ENCODE measurements at regions not wholly inside any gene's neighbourhood (a gene's known extent, or its start where the extent isn't known, plus 50 kb on each side); places are given as distances from the start of the nearest gene placed in this dataset.
A peak's percentile ranks its signal among the peaks of the same experiment; 100 is the strongest.

- no peak for DNase-seq (ENCODE audit: low read depth)
These were observed 316.0 kb downstream of the TXNL1 start for GRCh38 chr18:56322406-56322805.

GRCh38 chr18:56321470-56321869 lies 316.9 kb downstream of the TXNL1 start:
- no peak for DNase-seq (ENCODE audit: low read depth)

GRCh38 chr18:56319953-56320352 lies 318.4 kb downstream of the TXNL1 start:
- DNase-seq (ENCODE audit: low read depth), result no peak

- DNase-seq (ENCODE audit: low read depth), result no peak
These were observed 321.7 kb downstream of the TXNL1 start for GRCh38 chr18:56316727-56317126.

- DNase-seq (ENCODE audit: low read depth), result peak; percentile 17
These were observed 323.0 kb downstream of the TXNL1 start for GRCh38 chr18:56315363-56315762.

- DNase-seq (ENCODE audit: low read depth), result peak; percentile 39
These were observed 324.0 kb downstream of the TXNL1 start for GRCh38 chr18:56314396-56314795.

- DNase-seq (ENCODE audit: low read depth), result no peak
These were observed 325.6 kb downstream of the TXNL1 start for GRCh38 chr18:56312551-56313335.

- peak; percentile 16 for DNase-seq (ENCODE audit: low read depth)
These were observed 329.3 kb downstream of the TXNL1 start for GRCh38 chr18:56309104-56309503.

- DNase-seq (ENCODE audit: low read depth), result no peak
These were observed 330.8 kb downstream of the TXNL1 start for GRCh38 chr18:56307354-56308170.

GRCh38 chr18:56306797-56307196 lies 331.6 kb downstream of the TXNL1 start:
- no peak for DNase-seq (ENCODE audit: low read depth)

- no peak for DNase-seq (ENCODE audit: low read depth)
These were observed 332.8 kb downstream of the TXNL1 start for GRCh38 chr18:56305583-56305982.

GRCh38 chr18:56302156-56302555 lies 336.2 kb downstream of the TXNL1 start:
- no peak for DNase-seq (ENCODE audit: low read depth)

GRCh38 chr18:56299740-56300139 lies 338.7 kb downstream of the TXNL1 start:
- DNase-seq (ENCODE audit: low read depth), result no peak

GRCh38 chr18:56298935-56299334 lies 339.5 kb downstream of the TXNL1 start:
- DNase-seq (ENCODE audit: low read depth), result peak; percentile 79

GRCh38 chr18:56296381-56296780 lies 342.0 kb downstream of the TXNL1 start:
- DNase-seq (ENCODE audit: low read depth), result no peak

- DNase-seq (ENCODE audit: low read depth), result no peak
These were observed 343.8 kb downstream of the TXNL1 start for GRCh38 chr18:56294484-56295183.

GRCh38 chr18:56291294-56291693 lies 347.1 kb downstream of the TXNL1 start:
- no peak for DNase-seq (ENCODE audit: low read depth)

- DNase-seq (ENCODE audit: low read depth), result no peak
These were observed 349.0 kb downstream of the TXNL1 start for GRCh38 chr18:56289381-56289780.

GRCh38 chr18:56286775-56287325 lies 351.5 kb downstream of the TXNL1 start:
- DNase-seq (ENCODE audit: low read depth), result peak; percentile 76

- DNase-seq (ENCODE audit: low read depth), result no peak
These were observed 352.9 kb downstream of the TXNL1 start for GRCh38 chr18:56285387-56286065.

GRCh38 chr18:56284319-56284718 lies 354.1 kb downstream of the TXNL1 start:
- DNase-seq (ENCODE audit: low read depth), result no peak
